ENCODE measurements at regions not wholly inside any gene's neighbourhood (a gene's known extent, or its start where the extent isn't known, plus 50 kb on each side); places are given as distances from the start of the nearest gene placed in this dataset.

DNA sequence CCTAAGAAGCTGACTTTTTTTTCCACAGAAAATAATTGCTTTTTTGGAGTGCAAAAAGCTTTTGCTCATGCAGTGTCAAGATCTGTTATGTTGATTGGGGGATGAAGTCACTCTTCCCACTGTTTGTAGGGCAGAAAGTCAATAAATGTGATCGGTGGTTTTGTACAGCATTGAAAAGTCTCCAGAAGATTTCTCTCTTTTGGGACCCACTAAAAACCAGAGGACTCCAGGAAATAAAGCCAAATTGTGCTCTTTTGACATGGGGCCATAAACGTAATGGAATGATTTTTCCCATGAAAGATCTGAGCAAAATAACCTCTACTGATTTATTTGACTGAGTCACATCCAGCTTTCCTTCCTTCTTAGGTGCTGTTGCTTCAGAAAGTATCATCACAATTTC, 122.5 kb downstream of the SNAPC1 start:
- H3K36me3 ChIP-seq (replicated peaks in 1 of 2; ENCODE audit: insufficient read depth in 1 of 2, low read depth in 2 of 2) = no peaks in the 10 kb centered on the region
- 40 to 52% methylated on average over 2 of the region's 2 CpGs for WGBS, 2 donors
- H3K27ac ChIP-seq = no peak overlapping the region
- H3K4me3 ChIP-seq = no peak overlapping the region
- no peaks in the 10 kb centered on the region for H3K27me3 ChIP-seq
- H3K4me1 ChIP-seq = no peaks in the 10 kb centered on the region
- H3K9me3 ChIP-seq = no peaks in the 10 kb centered on the region
- no peak for ATAC-seq
- DNase-seq = no peak
- no peak for TF ChIP-seq POLR2A (IDR thresholded peaks at IDR 0.05)
- no peak for TF ChIP-seq CTCF (IDR thresholded peaks at IDR 0.05)
- intact Hi-C loops (cut with DNase I) = no loop called here

DNA sequence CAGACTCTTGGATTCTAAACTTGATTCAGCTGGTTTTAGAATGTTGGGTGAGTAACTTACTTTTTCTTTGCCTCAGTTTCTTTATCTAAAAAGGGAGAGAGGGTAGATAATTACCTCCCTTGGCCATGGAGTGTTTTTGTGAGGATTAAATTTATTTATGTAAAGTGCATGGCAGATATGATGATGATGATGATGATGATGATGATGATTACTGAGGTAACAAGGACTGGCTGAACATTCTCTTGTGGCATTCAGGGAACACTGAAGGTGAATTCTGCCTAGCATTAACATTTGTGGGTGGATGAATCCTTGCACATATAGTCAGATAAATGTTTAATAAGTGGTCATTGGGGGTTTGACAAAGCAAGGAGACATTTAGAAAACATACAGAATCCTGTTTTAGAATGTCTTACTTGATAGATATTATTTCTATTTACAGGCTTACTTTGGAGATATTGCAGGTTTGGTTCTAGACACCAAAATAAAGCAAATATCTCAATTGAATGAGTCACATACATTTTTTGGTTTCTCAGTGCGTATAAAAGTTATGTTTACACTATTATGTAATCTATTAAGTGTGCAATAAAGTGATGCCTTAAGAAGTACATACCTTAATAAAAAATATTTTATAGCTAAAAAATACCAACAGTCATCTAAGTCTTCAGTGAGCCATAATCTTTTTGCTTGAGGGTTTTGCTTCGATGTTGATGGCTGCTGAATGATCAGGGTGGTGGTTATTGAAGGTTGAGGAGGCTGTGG, 123.2 kb downstream of the SNAPC1 start:
- ATAC-seq (no peak), DNase-seq (no peak)
- H3K4me3 ChIP-seq = no peak overlapping the region
- TF ChIP-seq CTCF (IDR thresholded peaks at IDR 0.05) = no peak
- no peak for TF ChIP-seq POLR2A (IDR thresholded peaks at IDR 0.05)
- no peaks in the 10 kb centered on the region for H3K36me3 ChIP-seq (replicated peaks in 1 of 2; ENCODE audit: insufficient read depth in 1 of 2, low read depth in 2 of 2)
- no peaks in the 10 kb centered on the region for H3K4me1 ChIP-seq
- H3K27ac ChIP-seq = no peak overlapping the region
- no peaks in the 10 kb centered on the region for H3K27me3 ChIP-seq
- H3K9me3 ChIP-seq = no peaks in the 10 kb centered on the region
- WGBS, 2 donors = 86 to 88% methylated on average over 2 of the region's 2 CpGs
- intact Hi-C loops (cut with DNase I) = no loop called here

- H3K36me3 ChIP-seq (replicated peaks in 1 of 2; ENCODE audit: insufficient read depth in 1 of 2, low read depth in 2 of 2) = no peaks in the 10 kb centered on the region
- intact Hi-C loops (cut with DNase I) = no loop called here
- no peak overlapping the region for H3K27ac ChIP-seq
- ATAC-seq = no peak
- H3K4me3 ChIP-seq = no peak overlapping the region
- DNase-seq = no peak
- no peaks in the 10 kb centered on the region for H3K27me3 ChIP-seq
- no peaks in the 10 kb centered on the region for H3K4me1 ChIP-seq
- H3K9me3 ChIP-seq = no peaks in the 10 kb centered on the region
- TF ChIP-seq POLR2A (IDR thresholded peaks at IDR 0.05) (no peak), CTCF (IDR thresholded peaks at IDR 0.05) (no peak)
- 79 to 84% methylated on average over 2 of the region's 2 CpGs for WGBS, 2 donors
These were observed 125.4 kb downstream of the SNAPC1 start for GRCh38 chr14:61887628-61888027.

DNA sequence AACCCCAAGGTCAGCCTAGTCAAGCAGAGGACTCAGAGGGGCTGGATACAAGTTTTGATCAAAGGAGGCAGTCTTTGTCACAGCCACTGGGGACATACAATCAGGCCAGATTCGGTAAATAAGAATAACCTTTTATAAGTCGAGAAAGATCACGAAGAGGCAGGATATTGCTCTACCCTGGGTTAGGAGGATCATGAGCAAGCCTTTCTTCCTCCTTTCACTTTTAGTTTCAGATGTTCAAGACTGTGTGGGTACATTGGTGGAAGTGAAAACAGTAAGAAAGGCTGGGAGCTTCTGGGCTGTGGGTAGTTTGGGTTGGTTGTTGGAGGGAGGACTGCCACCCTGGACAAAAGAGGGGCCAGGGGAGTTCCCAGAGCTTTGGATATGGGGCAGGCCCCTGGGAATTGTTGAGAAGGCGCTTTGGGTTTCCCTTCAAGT, 127.7 kb downstream of the SNAPC1 start:
- ATAC-seq (no peak), DNase-seq (no peak)
- TF ChIP-seq CTCF (IDR thresholded peaks at IDR 0.05) (no peak), POLR2A (IDR thresholded peaks at IDR 0.05) (no peak)
- WGBS, 2 donors = 57 to 75% methylated on average over 4 of the region's 4 CpGs
- Histone ChIP-seq H3K27ac (no peak overlapping the region), H3K36me3 (replicated peaks in 1 of 2; ENCODE audit: insufficient read depth in 1 of 2, low read depth in 2 of 2) (no peaks in the 10 kb centered on the region), H3K9me3 (no peaks in the 10 kb centered on the region), H3K27me3 (no peaks in the 10 kb centered on the region), H3K4me3 (no peak overlapping the region), H3K4me1 (no peaks in the 10 kb centered on the region)
- intact Hi-C loops (cut with DNase I) = loop anchor here (10.0 kb wide), 1 partner anchor 235 kb away; no protein-coding TSS in a partner anchor

- TF ChIP-seq POLR2A (IDR thresholded peaks at IDR 0.05) (no peak), CTCF (IDR thresholded peaks at IDR 0.05) (no peak)
- ATAC-seq (no peak), DNase-seq (no peak)
- no peaks in the 10 kb centered on the region for H3K27me3 ChIP-seq
- H3K4me1 ChIP-seq = no peaks in the 10 kb centered on the region
- H3K9me3 ChIP-seq = no peaks in the 10 kb centered on the region
- WGBS, 2 donors = 62 to 72% methylated on average over 5 of the region's 5 CpGs
- no peak overlapping the region for H3K4me3 ChIP-seq
- no peak overlapping the region for H3K27ac ChIP-seq
- H3K36me3 ChIP-seq (replicated peaks in 1 of 2; ENCODE audit: insufficient read depth in 1 of 2, low read depth in 2 of 2) = no peaks in the 10 kb centered on the region
- intact Hi-C loops (cut with DNase I) = loop anchor here (10.0 kb wide), 1 partner anchor 234 kb away; no protein-coding TSS in a partner anchor
These were observed 128.9 kb downstream of the SNAPC1 start for GRCh38 chr14:61891170-61891569.

Measured in body of pancreas (tissue), 4 donors.